Cardiac fibroblast (primary cell): ENCODE measurements at regions not wholly inside any gene's neighbourhood (a gene's known extent, or its start where the extent isn't known, plus 50 kb on each side); places are given as distances from the start of the nearest gene placed in this dataset.
"Not testable (repeated sequence)": the region's sequence is repeated elsewhere in the genome, so short reads cannot be mapped to it uniquely, and the experiment has no call there.

ENCODE experiments used
- DNase-seq, 2 donors: peaks; one replicate each; pipeline versions ENCODE4 v3.0.0 to v3.0.0-alpha.2; 2010; ENCODE audit warnings: low read depth in 2 of 2
- H3K4me3 ChIP-seq, 2 donors: replicated peaks in 1 of 2; 1 replicate in 1 of 2; 2 replicates in 1 of 2; pipeline ENCODE4 v1.5.1; 2011; ENCODE audit warnings: low read depth in 2 of 2, low read length in 2 of 2, mild to moderate bottlenecking in 2 of 2, moderate library complexity in 1 of 2
- CTCF ChIP-seq: IDR thresholded peaks from one replicate; pipeline ENCODE4 v1.5.1; 2011; ENCODE audit warnings: low read depth, mild to moderate bottlenecking, low read length, inconsistent platforms

GRCh38 chr4:18421519-18421918 is 400.0 kb upstream of the LCORL start:
- H3K4me3 ChIP-seq = no peak overlapping the region
- DNase-seq = no peak
- no peak for TF ChIP-seq CTCF

- H3K4me3 ChIP-seq = no peak overlapping the region
- DNase-seq = no peak
- no peak for TF ChIP-seq CTCF
These were observed 398.2 kb upstream of the LCORL start for GRCh38 chr4:18419780-18420179.

- H3K4me3 ChIP-seq, DNase-seq: not testable (repeated sequence)
These were observed 396.8 kb upstream of the LCORL start for GRCh38 chr4:18418195-18418898.

GRCh38 chr4:18417651-18418050 is 396.1 kb upstream of the LCORL start:
- not testable (repeated sequence) for H3K4me3 ChIP-seq, DNase-seq

- no peak overlapping the region for H3K4me3 ChIP-seq
- DNase-seq = no peak
- no peak for TF ChIP-seq CTCF
These were observed 384.7 kb upstream of the LCORL start for GRCh38 chr4:18406264-18406663.

GRCh38 chr4:18405054-18405453 is 383.5 kb upstream of the LCORL start:
- no peak for DNase-seq
- no peak overlapping the region for H3K4me3 ChIP-seq
- no peak for TF ChIP-seq CTCF

GRCh38 chr4:18404642-18405041 is 383.1 kb upstream of the LCORL start:
- no peak for DNase-seq
- TF ChIP-seq CTCF = no peak
- H3K4me3 ChIP-seq = no peak overlapping the region

GRCh38 chr4:18403327-18403726 is 381.8 kb upstream of the LCORL start:
- TF ChIP-seq CTCF = no peak
- H3K4me3 ChIP-seq = no peak overlapping the region
- no peak for DNase-seq
